Mammary epithelial cell (primary cell): ENCODE measurements at regions not wholly inside any gene's neighbourhood (a gene's known extent, or its start where the extent isn't known, plus 50 kb on each side); places are given as distances from the start of the nearest gene placed in this dataset.

Experiments
- CTCF ChIP-seq, 2 donors: IDR thresholded peaks in 1 of 2; conservative IDR thresholded peaks in 1 of 2; 2 replicates each; pipeline ENCODE4 v1.5.1; 2011 to 2012; ENCODE audit warnings: inconsistent platforms in 2 of 2, low read length in 2 of 2, mild to moderate bottlenecking in 2 of 2, control low read depth in 1 of 2, low read depth in 1 of 2; ENCODE audit not compliant: insufficient read depth in 1 of 2; ENCODE audit errors: extremely low read depth in 1 of 2
- EZH2 ChIP-seq: IDR thresholded peaks from 2 replicates; pipeline ENCODE4 v1.6.1; 2012; ENCODE audit warnings: low read length, inconsistent platforms, borderline replicate concordance

GRCh38 chr10:64762861-64763260 is 1241.7 kb downstream of the REEP3 start:
- no peak for TF ChIP-seq EZH2
- no peak for TF ChIP-seq CTCF (conservative IDR thresholded peaks at IDR 0.05 in 1 of 2, IDR thresholded peaks at IDR 0.05 in 1 of 2; ENCODE audit: extremely low read depth in 1 of 2, insufficient read depth in 1 of 2, low read depth in 1 of 2, low read length in 2 of 2)
